ENCODE measurements at regions not wholly inside any gene's neighbourhood (a gene's known extent, or its start where the extent isn't known, plus 50 kb on each side); places are given as distances from the start of the nearest gene placed in this dataset.

- Histone ChIP-seq H3K9me3 (ENCODE audit: low read length) (no peaks in the 10 kb centered on the region), H3F3A (ENCODE audit: low read length, unreplicated experiment) (no peaks in the 10 kb centered on the region), H3K9me2 (replicated peaks; ENCODE audit: low read length) (no peaks in the 10 kb centered on the region), H3K27ac (ENCODE audit: low read length) (no peak overlapping the region), H3K9ac (ENCODE audit: low read length) (no peak overlapping the region), H3K4me1 (ENCODE audit: insufficient read depth, low read length) (no peaks in the 10 kb centered on the region), H4K20me1 (ENCODE audit: low read length) (no peaks in the 10 kb centered on the region), H2AFZ (ENCODE audit: low read length) (no peak overlapping the region), H3K27me3 (ENCODE audit: low read length) (peaks cover 53% of the 10 kb centered on the region), H3K79me2 (ENCODE audit: low read length) (no peaks in the 10 kb centered on the region), H3K4me2 (ENCODE audit: low read length) (no peak overlapping the region), H3K36me3 (ENCODE audit: low read depth, low read length) (no peaks in the 10 kb centered on the region), H3K4me3 (ENCODE audit: low read length) (no peak overlapping the region)
- CTCF ChIA-PET, result no interaction called here
- ATAC-seq (no peak), DNase-seq (peak; percentile 35)
- TF ChIP-seq CTCF (conservative IDR thresholded peaks at IDR 0.05; ENCODE audit: low read depth, low read length) (peak; percentile 63), EZH2 (IDR thresholded peaks at IDR 0.05; ENCODE audit: low read length, unreplicated experiment) (no peak), EZH2phosphoT487 (IDR thresholded peaks at IDR 0.05; ENCODE audit: borderline replicate concordance, low read length) (no peak)
- POLR2A ChIA-PET (ENCODE audit: unreplicated experiment), result no interaction called here
- intact Hi-C loops (cut with micrococcal nuclease), result no loop called here
- BruUV-seq (replicated peaks), result no TSS peak
Observed at GRCh38 chr14:21894003-21894897, 220.6 kb upstream of the OR4E1 start.

DNA sequence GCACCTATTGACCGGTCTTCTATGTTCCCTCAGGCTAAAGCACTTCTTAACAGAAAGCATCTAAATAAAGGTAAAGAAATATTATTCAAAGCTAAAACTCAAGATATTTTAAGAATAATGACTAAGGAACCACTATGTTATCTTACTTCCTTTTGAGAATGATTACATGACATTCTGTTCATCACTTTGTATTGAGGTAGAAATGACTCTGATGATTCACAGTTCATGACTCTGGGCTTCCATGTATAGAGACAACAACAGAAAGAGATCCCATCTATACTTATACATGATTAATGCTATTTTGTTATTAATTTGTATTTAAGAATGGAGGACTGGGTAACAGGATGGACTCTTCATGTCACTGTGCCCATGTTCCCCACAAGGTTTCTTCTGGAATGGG lies 218.3 kb upstream of the OR4E1 start:
- Histone ChIP-seq H3K4me2 (ENCODE audit: low read length) (no peak overlapping the region), H3K4me1 (ENCODE audit: insufficient read depth, low read length) (peaks cover 4% of the 10 kb centered on the region), H3K4me3 (ENCODE audit: low read length) (no peak overlapping the region), H3F3A (ENCODE audit: low read length, unreplicated experiment) (no peaks in the 10 kb centered on the region), H3K36me3 (ENCODE audit: low read depth, low read length) (no peaks in the 10 kb centered on the region), H2AFZ (ENCODE audit: low read length) (no peak overlapping the region), H3K27me3 (ENCODE audit: low read length) (peaks cover 57% of the 10 kb centered on the region), H4K20me1 (ENCODE audit: low read length) (no peaks in the 10 kb centered on the region), H3K9me3 (ENCODE audit: low read length) (no peaks in the 10 kb centered on the region), H3K79me2 (ENCODE audit: low read length) (no peaks in the 10 kb centered on the region), H3K9me2 (replicated peaks; ENCODE audit: low read length) (no peaks in the 10 kb centered on the region), H3K27ac (ENCODE audit: low read length) (no peak overlapping the region), H3K9ac (ENCODE audit: low read length) (no peak overlapping the region)
- POLR2A ChIA-PET (ENCODE audit: unreplicated experiment), result no interaction called here
- BruUV-seq (replicated peaks), result no TSS peak
- intact Hi-C loops (cut with micrococcal nuclease), result no loop called here
- TF ChIP-seq EZH2phosphoT487 (IDR thresholded peaks at IDR 0.05; ENCODE audit: borderline replicate concordance, low read length), result no peak
- TF ChIP-seq CTCF (conservative IDR thresholded peaks at IDR 0.05; ENCODE audit: low read depth, low read length), result no peak
- TF ChIP-seq EZH2 (IDR thresholded peaks at IDR 0.05; ENCODE audit: low read length, unreplicated experiment), result no peak
- CTCF ChIA-PET, result no interaction called here
- ATAC-seq, result no peak
- no peak for DNase-seq

DNA sequence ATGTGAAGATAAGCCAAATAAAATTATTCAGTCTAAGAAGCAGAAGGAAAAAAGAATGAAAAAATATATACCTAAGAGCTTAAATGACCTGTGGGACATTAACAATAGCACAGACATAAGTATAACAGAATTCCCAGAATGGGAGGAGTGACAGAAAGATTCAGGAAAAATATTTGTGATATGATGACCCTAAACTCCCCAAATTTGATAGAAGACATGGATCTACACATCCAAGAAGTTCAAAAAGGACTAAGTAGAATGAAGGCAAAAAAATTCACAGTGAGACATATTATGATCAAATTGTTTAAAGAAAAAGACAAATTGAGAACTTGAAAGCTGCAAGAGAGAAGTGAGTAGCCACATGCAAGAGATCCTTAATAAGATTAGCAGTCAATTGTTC lies 211.4 kb upstream of the OR4E1 start:
- intact Hi-C loops (cut with micrococcal nuclease), result loop anchor here (5.0 kb wide), 1 partner anchor 47 kb away; no protein-coding TSS in a partner anchor
- DNase-seq, result no peak
- BruUV-seq (replicated peaks), result no TSS peak
- H3K4me3 ChIP-seq (ENCODE audit: low read length), result no peak overlapping the region
- no peak overlapping the region for H2AFZ ChIP-seq (ENCODE audit: low read length)
- peaks cover 4% of the 10 kb centered on the region for H3K4me1 ChIP-seq (ENCODE audit: insufficient read depth, low read length)
- TF ChIP-seq EZH2phosphoT487 (IDR thresholded peaks at IDR 0.05; ENCODE audit: borderline replicate concordance, low read length) (no peak), EZH2 (IDR thresholded peaks at IDR 0.05; ENCODE audit: low read length, unreplicated experiment) (no peak), CTCF (conservative IDR thresholded peaks at IDR 0.05; ENCODE audit: low read depth, low read length) (no peak)
- H3F3A ChIP-seq (ENCODE audit: low read length, unreplicated experiment), result no peaks in the 10 kb centered on the region
- no peaks in the 10 kb centered on the region for H3K79me2 ChIP-seq (ENCODE audit: low read length)
- no peaks in the 10 kb centered on the region for H3K9me2 ChIP-seq (replicated peaks; ENCODE audit: low read length)
- H3K4me2 ChIP-seq (ENCODE audit: low read length), result no peak overlapping the region
- H3K9ac ChIP-seq (ENCODE audit: low read length), result no peak overlapping the region
- H3K27me3 ChIP-seq (ENCODE audit: low read length), result peaks cover 14% of the 10 kb centered on the region
- no peaks in the 10 kb centered on the region for H3K9me3 ChIP-seq (ENCODE audit: low read length)
- no peak for ATAC-seq
- no peak overlapping the region for H3K27ac ChIP-seq (ENCODE audit: low read length)
- POLR2A ChIA-PET (ENCODE audit: unreplicated experiment), result no interaction called here
- H3K36me3 ChIP-seq (ENCODE audit: low read depth, low read length), result no peaks in the 10 kb centered on the region
- CTCF ChIA-PET, result no interaction called here
- H4K20me1 ChIP-seq (ENCODE audit: low read length), result no peaks in the 10 kb centered on the region
